Endothelial cell of umbilical vein (primary cell): ENCODE measurements at regions not wholly inside any gene's neighbourhood (a gene's known extent, or its start where the extent isn't known, plus 50 kb on each side); places are given as distances from the start of the nearest gene placed in this dataset.

Experiments used
- BruUV-seq: library from RNA; stranded (reverse); fragments of 400-500 nt; replicated peaks from 2 replicates; lab custom pipeline; 2021; lab: Mats Ljungman, UMichigan
- CTCF ChIA-PET: fragments of 300-600, 350-600 bp; sonication (Branson Sonifier 250); formaldehyde crosslinking; loops from one replicate; lab custom pipeline; 2021; ENCODE audit warnings: antibody characterized with exemption, inconsistent platforms; lab: Charles Lee
- POLR2A ChIA-PET: fragments of 300-600, 350-600 bp; sonication (Branson Sonifier 250); formaldehyde crosslinking; loops from one replicate; lab custom pipeline; 2021; ENCODE audit warnings: antibody characterized with exemption, inconsistent platforms; lab: Charles Lee
- DNase-seq: peaks from one replicate; pipeline ENCODE4 v3.0.0-alpha.2; 2011; ENCODE audit warnings: low read depth, low spot score
- FAIRE-seq: peaks from 2 replicates; lab custom pipeline; 2011; peaks lifted over from hg19 to GRCh38; lab: Jason Lieb, UNC
- H2AFZ ChIP-seq: 2 replicates; pipeline ENCODE4 v1.6.0; 2012; ENCODE audit warnings: low read depth, low read length, control low read depth, inconsistent platforms
- H3K27ac ChIP-seq: 2 replicates; pipeline ENCODE4 v1.5.1; 2011; ENCODE audit warnings: low read depth, mild to moderate bottlenecking, control low read depth, low read length, moderate library complexity; ENCODE audit not compliant: insufficient read depth
- H3K27me3 ChIP-seq, 2 experiments: 2 replicates each; pipeline versions ENCODE4 v1.6.0 to v1.6.1; 2011; ENCODE audit warnings: low read length in 2 of 2, mixed read lengths in 1 of 2; ENCODE audit not compliant: control insufficient read depth in 2 of 2, insufficient read depth in 2 of 2
- H3K36me3 ChIP-seq, 2 experiments: 2 replicates in 1 of 2; 3 replicates in 1 of 2; pipeline ENCODE4 v1.5.1; 2011; ENCODE audit warnings: low read length in 2 of 2, mild to moderate bottlenecking in 1 of 2, moderate library complexity in 1 of 2; ENCODE audit not compliant: control insufficient read depth in 2 of 2, insufficient read depth in 2 of 2; ENCODE audit errors: extremely low read depth in 1 of 2
- H3K4me1 ChIP-seq: 3 replicates; pipeline ENCODE4 v1.5.1; 2011; ENCODE audit warnings: mild to moderate bottlenecking, low read length; ENCODE audit not compliant: control insufficient read depth, insufficient read depth; ENCODE audit errors: extremely low read depth
- H3K4me2 ChIP-seq: 2 replicates; pipeline ENCODE4 v1.6.1; 2011; ENCODE audit warnings: low read length, control low read depth, mixed read lengths; ENCODE audit not compliant: insufficient read depth
- H3K4me3 ChIP-seq, 3 experiments: fragments of 200-600 bp in 1 of 3; sonication (generic), shearing (Covaris generic) in 1 of 3; replicated peaks in 1 of 3; 2 replicates each; pipeline ENCODE4 v1.5.1; 2011 to 2016; ENCODE audit warnings: control low read depth in 3 of 3, low read length in 3 of 3, mild to moderate bottlenecking in 2 of 3, inconsistent platforms in 1 of 3, low read depth in 1 of 3, moderate library complexity in 1 of 3; ENCODE audit not compliant: insufficient read depth in 1 of 3
- H3K79me2 ChIP-seq: 2 replicates; pipeline ENCODE4 v1.6.0; 2012; ENCODE audit warnings: low read length, inconsistent platforms; ENCODE audit not compliant: control insufficient read depth, insufficient read depth
- H3K9ac ChIP-seq: replicated peaks from 2 replicates; pipeline ENCODE3; 2011; ENCODE audit warnings: low read length, control low read depth; ENCODE audit not compliant: insufficient read depth; ENCODE audit errors: extremely low read depth
- H3K9me1 ChIP-seq: replicated peaks from 3 replicates; pipeline ENCODE4 v1.6.0; 2011; ENCODE audit warnings: mild to moderate bottlenecking, low read length; ENCODE audit not compliant: control insufficient read depth, insufficient read depth; ENCODE audit errors: extremely low read depth
- H3K9me3 ChIP-seq: replicated peaks from 2 replicates; pipeline ENCODE4 v1.5.1; 2012; ENCODE audit warnings: low read length, inconsistent platforms; ENCODE audit not compliant: control insufficient read depth, insufficient read depth
- H4K20me1 ChIP-seq: replicated peaks from 2 replicates; pipeline ENCODE3; 2011; ENCODE audit warnings: mild to moderate bottlenecking, low read length; ENCODE audit not compliant: control insufficient read depth, insufficient read depth; ENCODE audit errors: extremely low read depth
- EZH2 ChIP-seq: IDR thresholded peaks from 2 replicates; pipeline ENCODE4 v1.6.1; 2012; ENCODE audit warnings: borderline replicate concordance, low read depth, mild to moderate bottlenecking, moderate library complexity, low read length, inconsistent platforms; ENCODE audit not compliant: severe bottlenecking
- FOS ChIP-seq: IDR thresholded peaks from 2 replicates; pipeline ENCODE4 v1.6.1; 2011; ENCODE audit warnings: mild to moderate bottlenecking, low read length, moderate library complexity, borderline replicate concordance; ENCODE audit not compliant: insufficient read depth
- JUN ChIP-seq: IDR thresholded peaks from 2 replicates; pipeline ENCODE4 v1.6.1; 2011; ENCODE audit warnings: borderline replicate concordance, low read depth; ENCODE audit not compliant: insufficient read length, insufficient read depth
- MAX ChIP-seq: IDR thresholded peaks from 2 replicates; pipeline ENCODE4 v1.6.1; 2011; ENCODE audit not compliant: insufficient read depth, insufficient read length
- MYC ChIP-seq: IDR thresholded peaks from one replicate; pipeline ENCODE4 v1.6.1; 2011; ENCODE audit warnings: mild to moderate bottlenecking, low read depth, low read length
- POLR2A ChIP-seq: IDR thresholded peaks from 2 replicates; pipeline ENCODE4 v1.6.1; 2012; ENCODE audit warnings: low read depth, mild to moderate bottlenecking, control low read depth, low read length
- POLR2AphosphoS5 ChIP-seq: IDR thresholded peaks from 2 replicates; pipeline ENCODE4 v1.6.1; 2012; ENCODE audit warnings: low read depth, mild to moderate bottlenecking, control low read depth, low read length, moderate library complexity; ENCODE audit not compliant: insufficient read depth
- dilution Hi-C: fragments of 300-500 bp; cut with MboI; formaldehyde crosslinking; loops from one replicate; pipeline ENCODE4 v1.15.0; 2019; ENCODE audit warnings: low sequenced_read_pairs; ENCODE audit not compliant: extremely low pct_ligation_motif_present
- intact Hi-C: fragments of 100-400 bp; cut with micrococcal nuclease; formaldehyde crosslinking; loops from one replicate; pipeline ENCODE4 v1.10.0; 2022
- TF ChIP-seq, protein P1 (sequence below), 2 donors: IDR thresholded peaks; 1 replicate in 1 of 2; 2 replicates in 1 of 2; pipeline ENCODE4 v1.5.1; 2011; ENCODE audit warnings: low read length in 2 of 2, mild to moderate bottlenecking in 2 of 2, moderate library complexity in 2 of 2, control low read depth in 1 of 2, inconsistent platforms in 1 of 2, low read depth in 1 of 2; ENCODE audit not compliant: insufficient read depth in 1 of 2; ENCODE audit errors: extremely low read depth in 1 of 2

- no peaks in the 10 kb centered on the region for H3K9me3 ChIP-seq
- CTCF ChIA-PET, result no interaction called here
- dilution Hi-C loops, result no loop called here
- POLR2A ChIA-PET, result no interaction called here
- intact Hi-C loops, result no loop called here
- no peaks in the 10 kb centered on the region for H3K9me1 ChIP-seq
- no peak overlapping the region for H3K9ac ChIP-seq
- no peak overlapping the region for H3K27ac ChIP-seq
- H3K4me1 ChIP-seq, result no peaks in the 10 kb centered on the region
- H3K4me2 ChIP-seq, result no peak overlapping the region
- FAIRE-seq (no peak), DNase-seq (no peak)
- H4K20me1 ChIP-seq, result no peaks in the 10 kb centered on the region
- TF ChIP-seq MAX (no peak), MYC (no peak), FOS (no peak), JUN (no peak), POLR2A (no peak), EZH2 (no peak), POLR2AphosphoS5 (no peak)
- TF ChIP-seq, protein P1, sequence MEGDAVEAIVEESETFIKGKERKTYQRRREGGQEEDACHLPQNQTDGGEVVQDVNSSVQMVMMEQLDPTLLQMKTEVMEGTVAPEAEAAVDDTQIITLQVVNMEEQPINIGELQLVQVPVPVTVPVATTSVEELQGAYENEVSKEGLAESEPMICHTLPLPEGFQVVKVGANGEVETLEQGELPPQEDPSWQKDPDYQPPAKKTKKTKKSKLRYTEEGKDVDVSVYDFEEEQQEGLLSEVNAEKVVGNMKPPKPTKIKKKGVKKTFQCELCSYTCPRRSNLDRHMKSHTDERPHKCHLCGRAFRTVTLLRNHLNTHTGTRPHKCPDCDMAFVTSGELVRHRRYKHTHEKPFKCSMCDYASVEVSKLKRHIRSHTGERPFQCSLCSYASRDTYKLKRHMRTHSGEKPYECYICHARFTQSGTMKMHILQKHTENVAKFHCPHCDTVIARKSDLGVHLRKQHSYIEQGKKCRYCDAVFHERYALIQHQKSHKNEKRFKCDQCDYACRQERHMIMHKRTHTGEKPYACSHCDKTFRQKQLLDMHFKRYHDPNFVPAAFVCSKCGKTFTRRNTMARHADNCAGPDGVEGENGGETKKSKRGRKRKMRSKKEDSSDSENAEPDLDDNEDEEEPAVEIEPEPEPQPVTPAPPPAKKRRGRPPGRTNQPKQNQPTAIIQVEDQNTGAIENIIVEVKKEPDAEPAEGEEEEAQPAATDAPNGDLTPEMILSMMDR (IDR thresholded peaks at IDR 0.05; ENCODE audit: extremely low read depth in 1 of 2, insufficient read depth in 1 of 2, low read depth in 1 of 2, low read length in 2 of 2), result no peak
- no TSS peak for BruUV-seq
- no peaks in the 10 kb centered on the region for H3K27me3 ChIP-seq
- H3K79me2 ChIP-seq, result no peaks in the 10 kb centered on the region
- H2AFZ ChIP-seq, result no peak overlapping the region
- H3K36me3 ChIP-seq, result no peaks in the 10 kb centered on the region
- H3K4me3 ChIP-seq, result no peak overlapping the region
Observed at GRCh38 chr21:22056904-22057303, 1058.7 kb downstream of the NCAM2 start.
